NT2/D1 (cell line): ENCODE measurements at regions not wholly inside any gene's neighbourhood (a gene's known extent, or its start where the extent isn't known, plus 50 kb on each side); places are given as distances from the start of the nearest gene placed in this dataset.

ENCODE experiments used
- SUZ12 ChIP-seq: IDR thresholded peaks from 2 replicates; pipeline ENCODE4 v1.6.1; 2011; ENCODE audit not compliant: insufficient read length, insufficient read depth; ENCODE audit errors: extremely low read depth
- YY1 ChIP-seq: IDR thresholded peaks from 2 replicates; pipeline ENCODE4 v1.6.1; 2011; ENCODE audit not compliant: insufficient read length, insufficient read depth
- ZNF274 ChIP-seq: IDR thresholded peaks from 2 replicates; pipeline ENCODE4 v1.6.1; 2011; ENCODE audit warnings: mild to moderate bottlenecking, low read depth, low read length

GRCh38 chr11:70925238-70925637, 327.1 kb downstream of the SHANK2 start:
- TF ChIP-seq YY1 (no peak), SUZ12 (no peak), ZNF274 (no peak)
